ENCODE measurements at regions not wholly inside any gene's neighbourhood (a gene's known extent, or its start where the extent isn't known, plus 50 kb on each side); places are given as distances from the start of the nearest gene placed in this dataset.

GRCh38 chr6:109918227-109918626 is 59.9 kb upstream of the GPR6 start:
- DNase-seq (ENCODE audit: low read depth in 2 of 2), result no peak

- no peak for DNase-seq (ENCODE audit: low read depth in 2 of 2)
Measured at GRCh38 chr6:109920911-109921310, 57.2 kb upstream of the GPR6 start.

GRCh38 chr6:109922851-109923250 is 55.3 kb upstream of the GPR6 start:
- DNase-seq (ENCODE audit: low read depth in 2 of 2), result no peak

GRCh38 chr6:109925075-109925474 is 53.0 kb upstream of the GPR6 start:
- DNase-seq (ENCODE audit: low read depth in 2 of 2), result no peak

- DNase-seq (ENCODE audit: low read depth in 2 of 2), result no peak
Measured at GRCh38 chr6:109927052-109927451, 51.1 kb upstream of the GPR6 start.
